HFFc6 (cell line): ENCODE measurements at regions not wholly inside any gene's neighbourhood (a gene's known extent, or its start where the extent isn't known, plus 50 kb on each side); places are given as distances from the start of the nearest gene placed in this dataset.

Experiments used
- DNase-seq: peaks from one replicate; pipeline ENCODE4 v3.0.0-alpha.2; 2018
- H3K27ac Mint-ChIP-seq: 2 replicates; pipeline ENCODE4 v1.8.0; 2020; ENCODE audit warnings: mild to moderate bottlenecking, mixed read lengths
- H3K27me3 Mint-ChIP-seq: 2 replicates; pipeline ENCODE4 v1.8.0; 2021; ENCODE audit warnings: mild to moderate bottlenecking, moderate library complexity, mixed read lengths; ENCODE audit not compliant: insufficient read depth
- H3K36me3 Mint-ChIP-seq: 2 replicates; pipeline ENCODE4 v1.8.0; 2021; ENCODE audit warnings: low read depth, mixed read lengths
- H3K4me1 Mint-ChIP-seq: 2 replicates; pipeline ENCODE4 v1.8.0; 2020; ENCODE audit warnings: low read depth, mixed read lengths
- H3K4me3 Mint-ChIP-seq: 2 replicates; pipeline ENCODE4 v1.8.0; 2020; ENCODE audit warnings: mild to moderate bottlenecking, moderate library complexity, mixed read lengths
- H3K9me3 Mint-ChIP-seq: 2 replicates; pipeline ENCODE4 v1.8.0; 2020; ENCODE audit warnings: mild to moderate bottlenecking, mixed read lengths
- TF ChIP-seq, protein P1 (sequence below): fragments of 200-600 bp; sonication (generic); IDR thresholded peaks from 2 replicates; pipeline ENCODE4 v1.5.0; 2021; ENCODE audit warnings: antibody characterized with exemption, mild to moderate bottlenecking

GRCh38 chr3:99094606-99095005 lies 193.1 kb upstream of the DCBLD2 start:
- TF ChIP-seq, protein P1, sequence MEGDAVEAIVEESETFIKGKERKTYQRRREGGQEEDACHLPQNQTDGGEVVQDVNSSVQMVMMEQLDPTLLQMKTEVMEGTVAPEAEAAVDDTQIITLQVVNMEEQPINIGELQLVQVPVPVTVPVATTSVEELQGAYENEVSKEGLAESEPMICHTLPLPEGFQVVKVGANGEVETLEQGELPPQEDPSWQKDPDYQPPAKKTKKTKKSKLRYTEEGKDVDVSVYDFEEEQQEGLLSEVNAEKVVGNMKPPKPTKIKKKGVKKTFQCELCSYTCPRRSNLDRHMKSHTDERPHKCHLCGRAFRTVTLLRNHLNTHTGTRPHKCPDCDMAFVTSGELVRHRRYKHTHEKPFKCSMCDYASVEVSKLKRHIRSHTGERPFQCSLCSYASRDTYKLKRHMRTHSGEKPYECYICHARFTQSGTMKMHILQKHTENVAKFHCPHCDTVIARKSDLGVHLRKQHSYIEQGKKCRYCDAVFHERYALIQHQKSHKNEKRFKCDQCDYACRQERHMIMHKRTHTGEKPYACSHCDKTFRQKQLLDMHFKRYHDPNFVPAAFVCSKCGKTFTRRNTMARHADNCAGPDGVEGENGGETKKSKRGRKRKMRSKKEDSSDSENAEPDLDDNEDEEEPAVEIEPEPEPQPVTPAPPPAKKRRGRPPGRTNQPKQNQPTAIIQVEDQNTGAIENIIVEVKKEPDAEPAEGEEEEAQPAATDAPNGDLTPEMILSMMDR = no peak
- no peaks in the 10 kb centered on the region for H3K9me3 Mint-ChIP-seq
- no peak for DNase-seq
- H3K27me3 Mint-ChIP-seq = no peaks in the 10 kb centered on the region; the same call in 1 of the 2 replicates
- H3K4me3 Mint-ChIP-seq = no peak overlapping the region
- no peaks in the 10 kb centered on the region for H3K36me3 Mint-ChIP-seq
- no peaks in the 10 kb centered on the region for H3K4me1 Mint-ChIP-seq
- H3K27ac Mint-ChIP-seq = no peak overlapping the region

DNA sequence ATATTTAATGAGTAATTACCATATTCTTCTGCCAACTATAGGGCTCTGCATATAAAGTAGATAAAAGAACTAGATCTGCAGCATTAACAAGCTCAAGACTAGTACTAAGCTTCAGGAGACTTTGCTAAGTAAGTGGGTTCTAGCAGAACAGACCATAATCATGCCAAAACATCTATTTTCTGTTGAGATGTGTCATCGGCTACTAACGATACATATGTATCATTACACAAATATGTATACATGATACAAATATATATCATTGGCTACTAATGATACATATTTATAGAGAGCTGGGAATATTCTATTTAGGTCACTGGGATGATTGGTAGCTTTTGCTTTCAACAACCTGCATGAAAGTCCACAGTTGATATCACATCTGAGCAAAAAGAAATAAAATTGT lies 185.8 kb upstream of the DCBLD2 start:
- no peaks in the 10 kb centered on the region for H3K36me3 Mint-ChIP-seq

GRCh38 chr3:99084826-99085225 lies 183.3 kb upstream of the DCBLD2 start:
- peaks cover 9% of the 10 kb centered on the region; the same call in 1 of the 2 replicates for H3K4me1 Mint-ChIP-seq
- no peaks in the 10 kb centered on the region for H3K9me3 Mint-ChIP-seq
- H3K36me3 Mint-ChIP-seq = no peaks in the 10 kb centered on the region
- no peak overlapping the region for H3K27ac Mint-ChIP-seq
- DNase-seq = peak; percentile 36
- no peak overlapping the region; the same call in 1 of the 2 replicates for H3K4me3 Mint-ChIP-seq
- TF ChIP-seq, protein P1 = no peak
- H3K27me3 Mint-ChIP-seq = 0 out of 2 replicates have a peak, but pooled peaks cover 2% of the 10 kb centered on the region

More for the DNA sequence above, 185.8 kb upstream of the DCBLD2 start:
- Mint-ChIP-seq H3K4me3 (no peak overlapping the region), H3K27me3 (0 out of 2 replicates have a peak, but pooled peaks cover 2% of the 10 kb centered on the region), H3K27ac (no peak overlapping the region), H3K4me1 (peaks cover 9% of the 10 kb centered on the region; the same call in 1 of the 2 replicates), H3K9me3 (no peaks in the 10 kb centered on the region)
- no peak for DNase-seq
- TF ChIP-seq, protein P1 = no peak

DNA sequence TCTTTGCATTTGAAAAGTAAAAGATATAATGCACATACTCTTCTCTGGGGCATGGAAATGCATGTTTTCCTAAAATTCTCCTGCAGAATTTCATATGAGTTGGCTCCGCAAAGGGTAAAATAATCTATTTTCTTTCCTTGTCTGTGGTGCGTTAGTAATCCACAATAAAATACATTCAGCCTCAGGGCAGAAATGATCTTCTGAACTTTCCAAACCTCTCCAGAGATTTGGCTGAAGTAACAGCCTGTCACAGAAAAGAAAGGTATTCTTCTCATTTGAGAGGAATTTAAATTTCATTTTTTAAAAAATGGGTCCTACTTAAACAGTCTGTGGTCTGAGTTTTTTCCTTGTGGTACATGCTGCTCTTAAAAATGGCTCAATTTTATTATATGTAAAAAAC lies 182.7 kb upstream of the DCBLD2 start:
- Mint-ChIP-seq H3K4me1 (peaks cover 9% of the 10 kb centered on the region; the same call in 1 of the 2 replicates), H3K9me3 (no peaks in the 10 kb centered on the region), H3K4me3 (no peak overlapping the region), H3K36me3 (no peaks in the 10 kb centered on the region), H3K27me3 (0 out of 2 replicates have a peak, but pooled peaks cover 2% of the 10 kb centered on the region), H3K27ac (no peak overlapping the region)
- DNase-seq = no peak
- TF ChIP-seq, protein P1 = no peak

DNA sequence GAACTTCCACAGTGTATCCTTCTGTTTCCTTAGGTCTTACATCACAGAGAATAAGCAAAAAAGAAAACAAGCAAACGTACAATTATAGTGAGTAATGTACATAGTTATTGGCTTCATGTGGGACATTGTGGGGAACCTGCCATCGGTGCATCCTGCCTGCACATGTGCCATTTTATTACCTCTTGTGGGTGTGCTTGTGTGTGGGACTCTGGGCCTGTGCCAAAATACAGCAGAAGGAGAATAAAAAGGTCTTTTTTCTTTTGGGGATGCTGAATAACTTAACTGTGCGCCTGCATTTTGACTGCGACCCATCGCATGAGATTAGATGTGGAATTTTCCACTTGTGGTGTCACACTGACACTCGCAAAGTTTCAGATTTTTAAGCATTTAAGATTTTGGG lies 169.6 kb upstream of the DCBLD2 start:
- H3K4me3 Mint-ChIP-seq = no peak overlapping the region
- peaks cover 19% of the 10 kb centered on the region for H3K27me3 Mint-ChIP-seq
- H3K9me3 Mint-ChIP-seq = peaks cover 4% of the 10 kb centered on the region; the same call in 1 of the 2 replicates
- TF ChIP-seq, protein P1 = no peak
- no peaks in the 10 kb centered on the region for H3K4me1 Mint-ChIP-seq
- no peak overlapping the region for H3K27ac Mint-ChIP-seq
- no peak for DNase-seq
- H3K36me3 Mint-ChIP-seq = no peaks in the 10 kb centered on the region

DNA sequence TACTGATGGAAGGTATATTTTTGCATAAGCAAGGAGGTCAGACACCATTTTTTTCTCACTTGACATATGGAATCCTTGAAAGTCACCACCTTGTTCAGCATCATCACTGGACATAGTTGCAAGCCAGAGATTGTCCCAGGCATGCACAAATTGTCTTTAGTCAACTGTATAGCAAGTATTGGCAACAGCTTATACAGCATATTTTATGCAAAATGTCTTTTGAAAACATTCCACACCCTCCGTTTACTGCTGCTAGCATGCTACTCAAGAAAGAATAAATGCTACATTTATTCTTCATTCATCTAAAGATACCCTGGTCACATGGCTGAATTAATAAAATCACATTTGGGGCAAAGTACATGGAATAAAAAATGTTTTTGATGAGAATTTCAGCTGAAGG lies 168.5 kb upstream of the DCBLD2 start:
- Mint-ChIP-seq H3K36me3 (no peaks in the 10 kb centered on the region), H3K27ac (no peak overlapping the region), H3K4me1 (no peaks in the 10 kb centered on the region), H3K9me3 (peaks cover 4% of the 10 kb centered on the region; the same call in 1 of the 2 replicates), H3K4me3 (no peak overlapping the region), H3K27me3 (peaks cover 23% of the 10 kb centered on the region)
- no peak for DNase-seq
- TF ChIP-seq, protein P1 = no peak
